A549 (cell line): ENCODE measurements at regions not wholly inside any gene's neighbourhood (a gene's known extent, or its start where the extent isn't known, plus 50 kb on each side); places are given as distances from the start of the nearest gene placed in this dataset.

Experiments used
- BHLHE40 ChIP-seq: IDR thresholded peaks from 2 replicates; pipeline ENCODE4 v1.6.1; 2012; ENCODE audit warnings: low read depth, low read length, inconsistent platforms
- CBX2 ChIP-seq: fragments of 200-600 bp; sonication (generic); IDR thresholded peaks from 2 replicates; pipeline ENCODE4 v1.6.1; 2016; ENCODE audit warnings: low read depth, mild to moderate bottlenecking, borderline replicate concordance
- EHMT2 ChIP-seq: fragments of 200-600 bp; sonication (generic); IDR thresholded peaks from 2 replicates; pipeline ENCODE4 v1.6.1; 2016; ENCODE audit warnings: antibody characterized with exemption, low read depth, mild to moderate bottlenecking, moderate library complexity
- POLR2A ChIP-seq: IDR thresholded peaks from 2 replicates; pipeline ENCODE4 v1.6.1; 2012; ENCODE audit warnings: mild to moderate bottlenecking, low read length
- TF ChIP-seq, protein P1 (sequence below): fragments of >200 bp; sonication (Bioruptor Twin); formaldehyde crosslinking; IDR thresholded peaks from 3 replicates; pipeline ENCODE4 v1.5.1; 2016

DNA sequence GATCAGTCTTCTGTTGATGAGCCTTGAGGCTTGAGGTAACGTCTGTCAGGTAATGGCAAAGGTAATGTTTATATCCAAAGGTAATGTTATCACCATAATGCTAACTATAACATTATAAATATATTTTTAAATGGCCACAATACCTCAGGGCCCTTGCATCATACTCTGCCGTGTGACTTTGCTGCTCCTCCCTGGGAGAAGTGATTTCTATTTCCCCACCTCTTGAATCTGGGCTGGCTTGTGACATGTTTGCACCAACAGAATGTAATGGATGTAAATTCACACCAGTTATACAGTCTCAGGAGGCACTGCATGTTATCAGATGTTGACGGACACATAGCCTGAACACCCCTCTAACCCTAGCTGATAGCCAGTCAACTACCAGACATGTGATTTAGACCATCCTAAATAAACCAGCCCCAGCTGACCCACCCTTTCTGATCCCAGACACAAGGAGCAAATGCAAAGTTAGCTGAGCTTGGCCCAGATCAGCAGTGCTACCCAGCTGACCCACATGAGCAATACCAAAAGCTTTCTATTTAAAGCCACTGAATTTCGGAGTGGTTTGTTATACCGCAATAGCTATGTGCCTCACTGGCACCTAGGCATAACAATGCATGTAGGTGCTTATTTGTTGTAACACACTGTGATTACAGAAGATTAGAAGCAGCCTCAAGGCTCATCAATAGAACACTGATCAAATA, 93.8 kb upstream of the SIRPA start:
- no peak for TF ChIP-seq EHMT2
- TF ChIP-seq CBX2, result no peak
- TF ChIP-seq, protein P1, sequence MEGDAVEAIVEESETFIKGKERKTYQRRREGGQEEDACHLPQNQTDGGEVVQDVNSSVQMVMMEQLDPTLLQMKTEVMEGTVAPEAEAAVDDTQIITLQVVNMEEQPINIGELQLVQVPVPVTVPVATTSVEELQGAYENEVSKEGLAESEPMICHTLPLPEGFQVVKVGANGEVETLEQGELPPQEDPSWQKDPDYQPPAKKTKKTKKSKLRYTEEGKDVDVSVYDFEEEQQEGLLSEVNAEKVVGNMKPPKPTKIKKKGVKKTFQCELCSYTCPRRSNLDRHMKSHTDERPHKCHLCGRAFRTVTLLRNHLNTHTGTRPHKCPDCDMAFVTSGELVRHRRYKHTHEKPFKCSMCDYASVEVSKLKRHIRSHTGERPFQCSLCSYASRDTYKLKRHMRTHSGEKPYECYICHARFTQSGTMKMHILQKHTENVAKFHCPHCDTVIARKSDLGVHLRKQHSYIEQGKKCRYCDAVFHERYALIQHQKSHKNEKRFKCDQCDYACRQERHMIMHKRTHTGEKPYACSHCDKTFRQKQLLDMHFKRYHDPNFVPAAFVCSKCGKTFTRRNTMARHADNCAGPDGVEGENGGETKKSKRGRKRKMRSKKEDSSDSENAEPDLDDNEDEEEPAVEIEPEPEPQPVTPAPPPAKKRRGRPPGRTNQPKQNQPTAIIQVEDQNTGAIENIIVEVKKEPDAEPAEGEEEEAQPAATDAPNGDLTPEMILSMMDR, result no peak
- TF ChIP-seq BHLHE40, result no peak
- no peak for TF ChIP-seq POLR2A
